SU-DHL-6 (cell line): ENCODE measurements at regions not wholly inside any gene's neighbourhood (a gene's known extent, or its start where the extent isn't known, plus 50 kb on each side); places are given as distances from the start of the nearest gene placed in this dataset.

Experiments
- CTCF ChIP-seq: fragments of 200-600 bp; sonication (generic); IDR thresholded peaks from one replicate; pipeline ENCODE4 v1.5.1; 2017; ENCODE audit warnings: antibody characterized with exemption, mild to moderate bottlenecking, low read length, moderate library complexity; ENCODE audit not compliant: insufficient read depth, poor library complexity, severe bottlenecking
- EZH2phosphoT487 ChIP-seq: fragments of 200-600 bp; sonication (generic), shearing (Covaris generic); conservative IDR thresholded peaks from 2 replicates; pipeline ENCODE4 v1.6.1; 2018; ENCODE audit warnings: mild to moderate bottlenecking, antibody characterized with exemption, low read length, moderate library complexity, mixed read lengths

- no peak for TF ChIP-seq CTCF
- no peak for TF ChIP-seq EZH2phosphoT487
Observed at GRCh38 chr17:74072340-74072739, 131.1 kb upstream of the RPL38 start.
